GM12891 (cell line): ENCODE measurements at regions not wholly inside any gene's neighbourhood (a gene's known extent, or its start where the extent isn't known, plus 50 kb on each side); places are given as distances from the start of the nearest gene placed in this dataset.

Experiments used
- DNase-seq: peaks from one replicate; pipeline ENCODE4 v3.0.0; 2011; ENCODE audit warnings: low spot score; ENCODE audit not compliant: insufficient read length
- FAIRE-seq: peaks from 2 replicates; lab custom pipeline; 2011; peaks lifted over from hg19 to GRCh38; lab: Jason Lieb, UNC
- PAX5 ChIP-seq: IDR thresholded peaks from 2 replicates; pipeline ENCODE4 v1.6.1; 2011; ENCODE audit warnings: low read length, moderate library complexity, mild to moderate bottlenecking; ENCODE audit not compliant: insufficient read depth, severe bottlenecking
- POLR2A ChIP-seq: IDR thresholded peaks from 2 replicates; pipeline ENCODE4 v1.6.1; 2011; ENCODE audit warnings: low read depth, low read length, control low read depth
- POLR2AphosphoS5 ChIP-seq: IDR thresholded peaks from 2 replicates; pipeline ENCODE4 v1.6.1; 2011; ENCODE audit warnings: low read depth, low read length, control low read depth
- POU2F2 ChIP-seq: IDR thresholded peaks from 2 replicates; pipeline ENCODE4 v1.6.1; 2011; ENCODE audit warnings: low read depth, mild to moderate bottlenecking, control low read depth, low read length, moderate library complexity
- SPI1 ChIP-seq: IDR thresholded peaks from 2 replicates; pipeline ENCODE4 v1.6.1; 2011; ENCODE audit warnings: low read depth, low read length, control low read depth
- TAF1 ChIP-seq: IDR thresholded peaks from 2 replicates; pipeline ENCODE4 v1.6.1; 2011; ENCODE audit warnings: low read depth, low read length, control low read depth

- no peak for DNase-seq
These were observed 913.8 kb upstream of the CHORDC1 start for GRCh38 chr11:91136631-91137030.

GRCh38 chr11:91133361-91133760, 910.5 kb upstream of the CHORDC1 start:
- DNase-seq (no peak), FAIRE-seq (no peak)
- TF ChIP-seq SPI1 (no peak), POLR2AphosphoS5 (no peak), POLR2A (no peak)

More at GRCh38 chr11:91136631-91137030, 913.8 kb upstream of the CHORDC1 start:
- TF ChIP-seq POLR2AphosphoS5: no peak
- TF ChIP-seq SPI1: no peak
- FAIRE-seq: no peak

- DNase-seq (no peak), FAIRE-seq (no peak)
- TF ChIP-seq TAF1 (no peak), POLR2AphosphoS5 (no peak), PAX5 (no peak), POU2F2 (no peak), SPI1 (no peak), POLR2A (no peak)
These were observed 906.7 kb upstream of the CHORDC1 start for GRCh38 chr11:91129596-91129995.

GRCh38 chr11:91124363-91124762, 901.5 kb upstream of the CHORDC1 start:
- TF ChIP-seq SPI1 (no peak), POLR2AphosphoS5 (no peak)
- FAIRE-seq (no peak), DNase-seq (no peak)

GRCh38 chr11:91115116-91115515, 892.3 kb upstream of the CHORDC1 start:
- FAIRE-seq: no peak
- DNase-seq: no peak
- TF ChIP-seq PAX5 (no peak), POU2F2 (no peak), TAF1 (no peak), SPI1 (no peak), POLR2A (no peak), POLR2AphosphoS5 (no peak)

GRCh38 chr11:91104237-91104636, 881.4 kb upstream of the CHORDC1 start:
- FAIRE-seq (no peak), DNase-seq (no peak)
- TF ChIP-seq TAF1 (no peak), POLR2AphosphoS5 (no peak)

- DNase-seq (no peak), FAIRE-seq (no peak)
- no peak for TF ChIP-seq POLR2AphosphoS5
- TF ChIP-seq PAX5: no peak
- TF ChIP-seq TAF1: no peak
- no peak for TF ChIP-seq POU2F2
- no peak for TF ChIP-seq SPI1
- TF ChIP-seq POLR2A: no peak
These were observed 877.6 kb upstream of the CHORDC1 start for GRCh38 chr11:91100427-91100826.

- TF ChIP-seq PAX5 (no peak), POLR2A (no peak), POLR2AphosphoS5 (no peak), TAF1 (no peak), POU2F2 (no peak), SPI1 (no peak)
- DNase-seq (no peak), FAIRE-seq (no peak)
These were observed 874.2 kb upstream of the CHORDC1 start for GRCh38 chr11:91097083-91097482.

GRCh38 chr11:91093141-91093540, 870.3 kb upstream of the CHORDC1 start:
- FAIRE-seq (no peak), DNase-seq (no peak)
- TF ChIP-seq POLR2AphosphoS5: no peak
- no peak for TF ChIP-seq POU2F2
- no peak for TF ChIP-seq POLR2A
- no peak for TF ChIP-seq SPI1
- TF ChIP-seq PAX5: no peak
- no peak for TF ChIP-seq TAF1

- no peak for FAIRE-seq
- DNase-seq: no peak
- TF ChIP-seq POU2F2 (no peak), POLR2A (no peak), SPI1 (no peak), TAF1 (no peak), POLR2AphosphoS5 (no peak), PAX5 (no peak)
These were observed 868.7 kb upstream of the CHORDC1 start for GRCh38 chr11:91091563-91091962.

GRCh38 chr11:91086028-91086427, 863.2 kb upstream of the CHORDC1 start:
- TF ChIP-seq SPI1: no peak
- TF ChIP-seq POLR2A: no peak
- no peak for TF ChIP-seq POLR2AphosphoS5
- TF ChIP-seq TAF1: no peak
- no peak for TF ChIP-seq PAX5
- TF ChIP-seq POU2F2: no peak
- FAIRE-seq: no peak
- no peak for DNase-seq
